HG03520 (cell line): ENCODE measurements at regions not wholly inside any gene's neighbourhood (a gene's known extent, or its start where the extent isn't known, plus 50 kb on each side); places are given as distances from the start of the nearest gene placed in this dataset.
"Not testable (repeated sequence)": the region's sequence is repeated elsewhere in the genome, so short reads cannot be mapped to it uniquely, and the experiment has no call there.

ENCODE experiments used
- ATAC-seq: cut with Tn5 transposase; IDR thresholded peaks from one replicate; pipeline ENCODE4 v1.9.1; 2021; ENCODE audit warnings: mild to moderate bottlenecking, moderate library complexity; ENCODE audit not compliant: unreplicated experiment

DNA sequence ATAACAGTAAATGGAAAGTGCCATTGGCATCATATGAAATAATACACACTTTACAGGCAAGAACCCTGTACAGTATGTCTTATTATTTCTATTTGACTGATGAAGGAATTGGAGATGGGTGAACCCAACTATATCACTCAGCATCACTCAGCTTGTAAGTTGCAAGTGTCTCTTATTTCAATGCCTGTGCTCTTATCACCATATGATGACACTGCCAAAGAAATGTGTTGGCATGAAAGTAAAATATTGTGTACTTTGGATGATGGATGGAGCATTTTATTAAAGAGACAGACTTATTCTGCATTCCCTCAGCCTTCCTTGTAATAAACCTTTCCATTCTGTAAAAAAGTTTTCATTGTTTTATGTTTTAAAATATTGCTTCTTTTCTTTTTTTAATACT, 927.5 kb upstream of the VRK2 start:
- ATAC-seq, result no peak

DNA sequence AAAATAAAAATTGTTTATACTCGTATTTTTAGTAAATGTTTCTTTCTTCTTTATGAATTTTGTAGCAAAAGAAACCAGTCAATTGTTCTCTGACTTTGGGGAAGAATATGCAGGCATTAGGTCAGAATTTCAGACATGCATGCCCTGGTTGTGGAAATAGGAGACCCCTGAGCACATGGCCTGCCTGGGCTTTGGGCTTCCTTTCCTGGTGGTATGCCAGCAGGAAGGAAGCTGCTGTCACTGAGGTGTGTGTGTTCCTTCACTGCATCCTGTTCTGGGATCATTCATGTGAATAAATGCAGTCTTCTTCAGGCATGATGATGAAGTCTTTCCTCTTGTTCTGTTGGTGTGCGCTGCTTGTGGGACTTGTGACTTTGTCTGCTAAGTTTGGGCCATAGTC, 920.2 kb upstream of the VRK2 start:
- no peak for ATAC-seq

DNA sequence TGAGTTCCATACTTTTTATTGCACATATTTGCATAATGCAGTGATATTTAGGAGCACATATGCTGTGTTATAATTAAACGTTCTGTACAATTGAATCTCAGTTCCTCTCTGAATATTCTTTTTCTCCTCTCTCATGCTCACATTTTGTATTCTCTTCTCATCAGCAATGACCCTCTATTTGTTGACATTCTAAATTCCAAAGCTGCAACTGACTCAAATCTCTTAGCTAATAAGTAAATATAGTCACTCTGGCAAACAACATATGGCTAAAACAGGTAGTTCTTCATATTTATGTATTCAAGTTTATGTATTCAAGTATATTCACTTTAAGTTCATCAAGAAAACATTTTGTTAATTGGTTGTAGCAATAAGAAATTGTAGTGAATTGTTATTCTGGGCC, 907.4 kb upstream of the VRK2 start:
- no peak for ATAC-seq

DNA sequence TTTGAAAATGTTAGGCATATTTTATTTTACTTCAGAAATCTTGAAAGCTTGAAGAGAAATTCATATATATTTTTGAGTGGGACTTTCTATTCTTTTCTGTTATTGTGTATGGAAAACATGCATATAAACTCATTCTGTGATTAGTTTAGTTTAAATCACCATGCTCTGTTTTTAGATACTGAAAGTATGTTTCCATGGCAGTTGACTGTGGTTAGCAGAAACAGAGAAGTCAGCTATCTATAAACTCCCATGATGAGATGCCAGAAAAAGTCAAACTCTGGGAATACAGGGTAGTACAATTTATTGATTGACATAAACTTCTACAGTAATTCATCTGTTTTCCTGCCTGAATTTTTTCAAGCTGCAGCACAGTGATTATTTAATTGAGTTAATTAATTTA, 905.3 kb upstream of the VRK2 start:
- ATAC-seq, result no peak

DNA sequence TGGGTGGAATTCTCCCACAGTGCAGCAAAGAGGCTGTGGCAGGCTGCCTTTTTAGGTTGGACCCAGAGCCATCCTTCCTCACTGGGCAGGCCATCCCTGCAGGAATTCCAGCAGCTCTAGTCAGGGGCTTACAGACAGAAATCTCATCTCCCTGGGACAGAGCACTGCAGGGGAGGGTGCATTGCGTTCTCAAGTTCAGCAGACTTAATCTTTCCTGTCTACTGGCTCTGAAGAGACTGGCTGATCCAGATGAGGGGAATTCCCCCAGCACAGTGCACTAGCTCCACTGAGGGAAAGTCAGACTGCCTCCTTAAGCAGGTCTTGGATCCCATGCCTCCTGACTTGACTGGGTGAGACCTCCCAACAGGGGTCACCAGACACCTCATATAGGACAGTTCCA, 899.7 kb upstream of the VRK2 start:
- ATAC-seq, result no peak

DNA sequence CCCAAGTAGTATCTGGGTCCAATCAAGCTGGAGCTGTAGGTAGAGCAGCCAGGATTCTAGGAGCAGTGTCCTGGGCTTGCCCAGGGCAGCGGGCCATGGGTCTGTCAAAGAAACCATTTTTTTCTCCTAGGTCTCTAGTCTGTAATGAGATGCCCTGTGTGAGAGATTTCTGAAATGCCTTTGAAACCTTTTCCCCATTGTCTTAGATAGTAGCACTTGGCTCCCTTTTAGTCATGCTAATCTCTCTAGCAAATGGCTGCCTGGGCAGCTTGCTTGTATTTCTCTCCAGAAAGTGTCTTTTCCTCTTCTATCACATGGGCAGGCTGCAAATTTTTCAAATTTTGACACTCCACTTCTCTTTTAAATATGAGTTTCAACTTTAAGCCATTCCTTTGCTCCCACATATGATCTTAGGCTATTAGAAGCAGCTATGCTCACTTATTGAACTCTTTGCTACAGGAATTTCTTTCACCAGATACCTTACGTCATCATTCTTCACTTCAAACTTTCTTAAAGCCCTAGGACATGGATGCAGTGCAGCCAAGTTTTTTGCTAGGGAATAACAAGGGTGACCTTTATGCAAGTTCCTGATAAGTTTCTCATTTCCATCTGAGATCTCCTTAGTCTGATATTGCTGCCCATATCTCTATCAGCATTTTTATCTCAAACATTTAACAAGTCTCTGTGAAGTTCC, 890.2 kb upstream of the VRK2 start:
- ATAC-seq, result no peak

DNA sequence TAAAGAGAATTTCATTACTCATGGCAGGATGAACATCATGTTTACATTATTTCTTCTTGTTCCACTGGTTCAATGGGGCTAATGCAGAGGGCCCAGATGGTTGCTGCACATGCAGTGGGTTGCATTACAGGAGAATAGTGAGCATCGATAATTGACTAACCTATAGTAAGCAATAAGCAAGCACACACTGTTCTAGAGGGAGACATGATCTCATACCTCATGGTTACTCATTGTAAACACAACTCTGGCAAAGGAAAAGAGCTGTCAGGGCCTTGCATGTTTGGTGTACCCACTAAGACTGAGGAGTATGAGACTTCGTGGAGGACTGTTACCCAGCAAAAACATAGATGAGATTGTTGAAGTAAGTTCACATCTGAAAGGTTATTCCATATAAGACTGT, 885.6 kb upstream of the VRK2 start:
- no peak for ATAC-seq

DNA sequence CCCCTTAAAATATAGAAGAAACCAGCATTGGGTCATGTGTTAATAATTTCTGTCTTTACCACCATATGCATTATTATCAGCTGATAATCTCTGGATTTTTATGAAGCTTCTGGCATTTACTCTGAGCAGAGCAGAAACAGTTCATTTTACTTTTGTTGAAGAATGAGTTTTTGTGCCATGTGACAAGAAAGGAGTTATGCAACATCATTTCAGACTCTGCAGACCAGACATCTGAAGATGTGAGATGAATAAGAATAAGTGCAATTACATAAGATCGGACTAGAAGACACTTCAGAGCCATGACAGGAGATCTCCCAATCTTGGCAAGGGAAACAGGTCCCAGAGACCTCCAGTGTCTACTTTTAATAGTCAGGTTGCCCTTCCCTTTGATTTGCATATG, 869.4 kb upstream of the VRK2 start:
- no peak for ATAC-seq

DNA sequence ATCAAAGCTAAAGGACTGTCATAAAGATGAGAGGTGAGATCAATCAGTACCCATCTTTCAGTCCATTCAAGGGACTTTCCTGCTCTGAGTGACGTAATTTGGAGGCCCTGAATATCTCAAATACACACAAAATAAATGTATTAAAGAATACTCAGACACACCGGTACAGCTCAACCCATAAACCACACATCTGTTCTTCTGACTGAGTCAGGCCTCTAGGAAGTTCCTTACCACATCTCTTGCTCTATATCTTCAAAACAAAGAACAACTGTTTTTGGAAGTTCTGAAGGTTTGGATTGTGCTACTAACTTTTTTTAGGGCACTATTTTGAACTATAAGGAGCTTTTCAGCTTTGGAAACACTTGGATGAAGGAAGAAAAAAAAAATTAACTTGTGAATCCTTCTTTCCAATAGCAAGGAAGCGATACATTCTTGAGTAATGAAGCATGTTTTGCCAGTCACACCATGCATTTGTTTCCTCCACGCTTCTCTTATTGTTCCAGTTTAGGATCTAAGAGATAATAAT, 866.5 kb upstream of the VRK2 start:
- ATAC-seq, result no peak

DNA sequence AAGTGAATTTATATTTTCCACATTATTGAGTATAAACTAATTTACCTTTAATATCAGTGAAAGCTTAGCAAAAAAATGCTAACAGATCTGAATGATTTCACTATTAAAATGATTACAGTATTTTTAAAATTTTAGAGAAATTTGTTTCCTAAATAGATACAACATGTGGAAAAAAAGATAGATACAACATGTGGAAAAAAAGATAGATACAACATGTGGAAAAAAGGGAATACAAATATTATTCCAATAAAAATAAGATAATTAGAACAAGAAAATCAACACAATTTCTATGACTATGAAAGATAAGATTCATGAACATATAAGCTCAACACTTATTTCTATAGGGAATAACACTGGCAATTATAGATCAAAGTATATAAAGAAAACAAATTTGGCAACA, 865.9 kb upstream of the VRK2 start:
- no peak for ATAC-seq

DNA sequence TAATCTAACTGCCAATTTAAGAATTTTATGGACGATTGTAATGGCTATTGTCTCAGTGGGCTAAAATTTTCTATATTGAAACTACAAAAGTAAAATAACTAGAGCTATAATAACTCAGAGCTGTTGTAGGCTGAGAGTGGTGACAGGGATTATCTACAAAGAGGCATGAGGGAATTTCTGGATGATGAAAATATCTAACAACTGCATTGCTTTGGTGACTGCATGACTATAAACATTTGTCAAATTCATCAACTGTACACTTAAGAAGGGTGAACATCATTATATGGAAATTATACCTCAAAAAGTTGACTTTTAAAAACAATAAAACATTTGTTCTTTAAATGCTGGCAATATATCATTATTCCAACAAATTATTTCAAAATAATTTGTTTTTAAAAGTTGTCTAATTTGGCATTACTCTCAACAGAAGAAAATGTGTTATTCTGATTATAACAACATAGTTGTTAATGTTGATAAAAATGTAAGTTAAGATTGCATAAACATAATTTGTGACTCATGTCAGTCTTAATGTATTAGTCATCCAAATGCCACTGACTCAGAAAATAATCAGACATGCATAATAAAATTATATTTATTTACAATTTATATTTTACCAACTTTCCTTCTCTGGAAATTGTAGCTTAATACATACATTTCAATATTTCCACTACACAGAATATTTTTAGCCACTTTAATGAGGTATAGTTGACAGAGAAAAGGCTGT, 865.1 kb upstream of the VRK2 start:
- no peak for ATAC-seq

DNA sequence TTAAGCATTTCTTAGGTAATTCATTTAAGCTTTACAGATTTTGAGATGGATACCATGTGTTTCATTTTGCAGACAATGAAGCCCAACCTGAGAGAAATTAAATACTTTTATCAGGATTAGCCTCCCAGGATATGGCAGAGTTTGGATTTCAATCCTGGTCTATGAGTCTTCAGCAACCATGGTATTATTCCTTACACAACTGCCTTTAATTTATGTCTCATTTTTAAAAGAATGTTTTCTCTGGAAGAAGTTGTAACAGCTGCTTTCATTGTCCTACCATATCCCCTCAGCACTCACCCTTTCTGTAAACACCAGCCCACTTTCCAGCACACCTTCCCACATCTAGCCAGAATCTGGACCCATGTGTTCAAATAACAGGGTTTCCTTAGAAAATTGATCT, 863.7 kb upstream of the VRK2 start:
- ATAC-seq, result no peak

DNA sequence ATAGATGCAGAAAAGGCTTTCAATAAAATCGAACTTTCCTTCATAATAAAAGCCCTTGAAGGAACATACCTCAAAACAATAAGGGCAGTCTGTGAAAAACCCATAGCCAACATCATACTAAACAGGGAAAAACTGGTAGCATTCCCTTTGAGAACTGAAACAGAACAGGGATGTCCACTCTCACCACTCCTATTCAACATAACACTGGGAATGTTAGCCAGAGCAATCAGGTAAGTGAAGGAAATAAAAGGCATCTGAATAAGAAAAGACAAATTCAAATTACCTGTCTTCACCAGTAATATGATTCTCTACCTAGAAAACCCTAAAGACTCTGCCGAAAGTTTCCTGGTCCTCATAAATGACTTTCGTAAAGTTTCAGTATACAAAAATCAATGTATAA, 861.0 kb upstream of the VRK2 start:
- no peak for ATAC-seq

DNA sequence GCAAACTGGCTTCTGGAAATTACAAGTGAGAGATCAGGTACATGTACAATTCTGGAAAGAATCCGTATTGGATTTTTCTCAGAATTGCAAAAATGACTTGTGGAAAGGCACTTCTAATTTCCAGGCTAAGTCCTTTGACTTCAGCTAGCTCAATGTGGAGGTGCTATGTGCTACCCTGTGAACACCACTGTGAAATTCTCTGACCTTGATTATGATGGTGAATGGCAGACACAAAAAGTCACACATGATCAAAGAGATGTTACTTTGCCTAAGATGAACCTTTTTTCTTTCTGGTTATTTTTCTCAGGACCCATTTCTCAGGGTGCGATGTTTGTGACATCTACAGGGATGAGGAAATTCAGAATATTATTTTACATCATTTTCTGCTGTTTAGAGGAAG, 856.6 kb upstream of the VRK2 start:
- no peak for ATAC-seq

DNA sequence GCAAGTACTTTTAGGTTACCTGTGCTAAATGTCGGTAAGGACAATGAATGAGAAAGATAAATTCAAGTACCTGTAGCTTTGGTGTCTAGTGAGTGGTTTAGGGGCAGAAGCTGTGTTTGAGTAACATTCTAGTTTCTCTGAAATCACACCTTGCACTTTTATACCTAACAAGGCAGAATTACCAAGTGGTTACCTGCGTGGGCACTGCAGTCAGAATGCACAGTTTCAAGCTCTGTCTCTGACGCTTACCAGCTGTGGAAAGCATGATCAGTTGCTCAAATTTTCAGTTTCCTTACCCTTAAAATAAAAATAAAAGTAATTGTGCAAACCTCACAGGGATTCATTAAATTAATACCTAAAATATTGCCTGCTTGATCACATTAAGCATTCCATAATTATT, 846.9 kb upstream of the VRK2 start:
- ATAC-seq, result no peak

DNA sequence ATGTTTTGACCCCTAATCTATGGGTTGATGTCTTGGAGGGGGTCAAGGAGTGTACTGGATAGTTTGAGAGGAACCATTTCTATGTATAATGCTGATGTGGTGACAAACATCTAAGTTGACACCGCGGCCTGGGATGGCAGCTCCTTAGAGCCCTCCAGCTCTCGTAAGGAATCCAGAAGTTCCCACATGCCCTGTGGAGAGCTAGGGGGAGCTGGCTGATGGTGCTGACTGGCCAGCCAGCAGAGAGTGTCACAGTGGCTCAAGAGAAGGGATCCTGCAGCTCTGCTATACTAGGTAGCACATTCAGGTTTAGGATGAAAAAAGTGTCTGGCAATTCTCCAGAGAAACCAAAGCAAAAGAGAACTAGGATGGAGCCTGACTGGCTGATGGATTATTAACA, 842.2 kb upstream of the VRK2 start:
- ATAC-seq, result no peak

DNA sequence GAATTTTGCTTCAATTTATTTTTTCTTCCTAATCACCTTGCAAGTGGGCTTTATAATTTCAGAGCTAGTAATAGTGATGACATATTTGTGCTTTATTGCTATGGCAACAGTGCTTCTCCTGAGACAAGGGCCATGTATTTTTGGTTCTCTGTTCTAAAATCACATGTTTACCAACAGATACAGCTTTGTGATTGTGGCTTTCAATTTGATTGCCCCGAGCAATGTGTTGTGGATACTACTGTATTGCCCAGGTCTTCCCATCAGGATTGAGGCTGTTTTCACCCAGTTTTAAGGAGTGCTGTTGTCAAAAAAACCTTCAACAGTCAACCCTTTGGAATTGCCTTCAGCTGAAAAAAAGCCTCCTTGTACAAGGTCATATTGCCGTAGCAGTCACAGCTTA, 841.4 kb upstream of the VRK2 start:
- ATAC-seq, result no peak

DNA sequence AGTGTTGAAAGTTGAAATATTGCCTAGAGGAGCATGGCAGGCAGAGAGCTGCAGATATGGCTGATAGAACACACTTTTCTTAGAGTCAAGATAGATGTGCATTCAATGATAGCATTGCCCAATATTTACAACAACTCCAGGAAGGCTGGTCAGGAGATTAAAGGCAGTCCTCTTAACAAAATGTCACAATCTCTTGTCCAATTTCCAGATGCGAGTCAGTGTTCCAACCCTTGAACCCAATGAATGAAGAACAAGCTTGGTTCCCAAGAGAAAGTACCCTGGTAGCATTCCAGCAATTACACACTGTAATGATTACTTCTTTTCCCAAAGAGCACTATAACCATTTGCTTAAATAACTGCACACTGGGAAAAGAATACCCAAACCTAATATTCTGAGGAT, 839.4 kb upstream of the VRK2 start:
- no peak for ATAC-seq

DNA sequence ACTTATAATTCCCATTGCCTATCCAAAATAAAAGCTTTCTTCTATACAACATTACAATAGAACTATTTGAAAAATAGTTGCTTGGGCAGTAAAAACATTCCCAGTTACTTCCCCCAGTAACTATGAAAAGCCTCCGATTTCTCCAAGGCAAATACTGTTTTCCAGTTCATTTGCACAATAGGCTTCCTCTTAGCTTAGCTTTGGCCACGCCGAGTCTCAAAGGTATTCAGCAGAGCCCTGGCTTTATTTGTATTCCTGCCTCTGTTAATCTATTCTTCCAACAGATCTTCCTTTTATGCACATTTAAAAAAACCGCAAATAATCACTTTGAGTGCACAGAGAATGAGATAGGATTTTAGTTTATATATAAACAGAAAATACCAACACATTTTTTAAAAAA, 836.8 kb upstream of the VRK2 start:
- no peak for ATAC-seq

DNA sequence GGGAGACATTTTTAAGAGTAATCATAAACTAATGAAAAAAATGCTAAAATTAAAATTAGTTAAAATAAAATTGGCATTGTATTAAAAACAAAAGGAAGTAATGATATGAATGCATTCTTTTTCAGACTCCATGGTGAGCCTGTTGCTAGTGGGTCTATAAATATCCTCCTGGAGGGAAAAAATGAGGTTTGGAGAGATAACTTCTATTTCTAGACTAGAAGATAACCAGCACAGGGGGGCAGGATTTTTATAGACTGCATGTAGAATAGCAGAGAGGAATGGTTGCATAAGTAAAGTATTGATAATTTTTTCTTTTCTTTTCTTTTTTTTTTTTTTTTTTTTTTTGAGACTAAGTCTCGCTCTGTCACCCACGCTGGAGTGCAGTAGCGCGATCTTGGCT, 835.8 kb upstream of the VRK2 start:
- no peak for ATAC-seq

DNA sequence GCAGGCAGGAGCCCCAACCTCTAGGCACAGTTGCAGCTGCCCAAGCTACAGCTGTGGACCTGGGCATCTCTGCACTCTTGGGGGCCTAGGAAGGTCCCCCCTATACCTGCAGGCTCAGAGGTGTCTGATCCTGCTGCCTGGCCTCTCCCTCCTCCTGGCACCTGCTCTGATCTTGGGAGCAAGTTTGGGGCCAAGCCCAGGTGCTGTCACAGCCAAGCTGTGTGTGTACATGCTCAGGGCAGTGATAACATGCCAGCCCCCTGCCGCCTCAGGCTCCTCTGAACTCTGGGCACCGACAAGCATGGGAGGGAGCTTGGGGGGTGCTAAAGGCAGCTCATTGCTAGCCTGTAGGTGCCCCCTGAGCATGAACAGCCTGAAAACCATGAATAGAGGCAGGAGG, 829.6 kb upstream of the VRK2 start:
- ATAC-seq, result no peak

DNA sequence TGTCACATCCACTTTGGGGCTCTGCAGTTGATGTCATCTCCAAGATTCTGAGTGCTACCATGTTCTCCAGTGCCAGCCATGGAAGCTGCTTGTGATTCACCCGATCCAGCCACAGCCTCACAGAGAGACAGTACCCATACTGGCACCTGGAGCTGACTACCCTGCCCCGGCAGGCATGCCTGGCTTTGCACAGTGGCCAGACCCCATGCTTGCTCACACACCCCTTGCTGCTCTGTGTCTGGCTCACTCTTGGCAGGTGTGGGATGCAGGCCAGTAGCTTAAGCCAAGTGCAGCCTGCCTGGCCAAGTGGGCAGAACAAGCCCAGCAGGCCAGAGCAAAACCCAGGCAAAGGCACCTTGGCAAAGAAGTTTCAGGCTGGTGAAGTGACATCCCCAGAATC, 828.4 kb upstream of the VRK2 start:
- ATAC-seq, result no peak

DNA sequence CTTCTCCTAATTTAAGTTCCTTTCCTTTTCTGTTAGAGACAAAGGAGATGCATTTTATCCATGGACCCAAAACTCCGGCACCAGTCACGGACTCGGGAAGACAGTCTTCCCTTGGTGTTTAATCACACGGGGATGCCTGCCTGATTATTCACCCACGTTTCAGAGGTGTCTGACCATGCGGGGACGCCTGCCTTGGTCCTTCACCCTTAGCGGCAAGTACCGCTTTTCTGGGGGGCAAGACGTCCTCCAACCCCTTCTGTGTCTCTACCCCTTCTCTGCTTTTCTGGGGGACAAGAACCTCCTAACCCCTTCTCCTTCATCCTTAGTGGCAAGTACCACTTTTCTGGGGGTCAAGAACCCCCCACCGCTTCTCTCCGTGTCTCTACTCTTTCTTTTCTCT, 816.9 kb upstream of the VRK2 start:
- ATAC-seq, result not testable (repeated sequence)
